GM18502 (cell line): ENCODE measurements at regions not wholly inside any gene's neighbourhood (a gene's known extent, or its start where the extent isn't known, plus 50 kb on each side); places are given as distances from the start of the nearest gene placed in this dataset.
"Not testable (repeated sequence)": the region's sequence is repeated elsewhere in the genome, so short reads cannot be mapped to it uniquely, and the experiment has no call there.

ENCODE experiments used
- ATAC-seq: cut with Tn5 transposase; IDR thresholded peaks from one replicate; pipeline ENCODE4 v1.9.1; 2021; ENCODE audit warnings: mild to moderate bottlenecking; ENCODE audit not compliant: unreplicated experiment, poor library complexity

GRCh38 chr15:66882251-66883020, 180.4 kb downstream of the SMAD6 start:
- ATAC-seq, result no peak

GRCh38 chr15:66883284-66883911, 181.4 kb downstream of the SMAD6 start:
- no peak for ATAC-seq

GRCh38 chr15:66884115-66884622, 181.2 kb upstream of the SMAD3 start:
- no peak for ATAC-seq

- ATAC-seq, result no peak
Observed at GRCh38 chr15:66884661-66885237, 180.7 kb upstream of the SMAD3 start.

GRCh38 chr15:66885281-66885915, 180.0 kb upstream of the SMAD3 start:
- no peak for ATAC-seq

GRCh38 chr15:66886241-66886675, 179.1 kb upstream of the SMAD3 start:
- ATAC-seq, result no peak

- ATAC-seq, result no peak
Observed at GRCh38 chr15:66886686-66887273, 178.6 kb upstream of the SMAD3 start.

GRCh38 chr15:66889298-66889697, 176.1 kb upstream of the SMAD3 start:
- not testable (repeated sequence) for ATAC-seq

GRCh38 chr15:66891776-66892175, 173.6 kb upstream of the SMAD3 start:
- ATAC-seq, result no peak

- no peak for ATAC-seq
Observed at GRCh38 chr15:66893294-66893693, 172.1 kb upstream of the SMAD3 start.

GRCh38 chr15:66894363-66894762, 171.0 kb upstream of the SMAD3 start:
- no peak for ATAC-seq

- ATAC-seq, result no peak
Observed at GRCh38 chr15:66894986-66895780, 170.2 kb upstream of the SMAD3 start.

GRCh38 chr15:66895794-66896453, 169.5 kb upstream of the SMAD3 start:
- ATAC-seq, result no peak

- no peak for ATAC-seq
Observed at GRCh38 chr15:66896611-66897010, 168.8 kb upstream of the SMAD3 start.

- ATAC-seq, result no peak
Observed at GRCh38 chr15:66897416-66897815, 168.0 kb upstream of the SMAD3 start.

- ATAC-seq, result no peak
Observed at GRCh38 chr15:66897971-66898370, 167.4 kb upstream of the SMAD3 start.

GRCh38 chr15:66898656-66899386, 166.6 kb upstream of the SMAD3 start:
- ATAC-seq, result no peak

GRCh38 chr15:66899555-66900350, 165.6 kb upstream of the SMAD3 start:
- ATAC-seq, result no peak
